NCI-H2196 (cell line): ENCODE measurements at regions not wholly inside any gene's neighbourhood (a gene's known extent, or its start where the extent isn't known, plus 50 kb on each side); places are given as distances from the start of the nearest gene placed in this dataset.
"Not testable (repeated sequence)": the region's sequence is repeated elsewhere in the genome, so short reads cannot be mapped to it uniquely, and the experiment has no call there.

Experiments
- DNase-seq: peaks from one replicate; lab custom pipeline; 2025; ENCODE audit not compliant: unreplicated experiment; lab: John Stamatoyannopoulos, UW

DNA sequence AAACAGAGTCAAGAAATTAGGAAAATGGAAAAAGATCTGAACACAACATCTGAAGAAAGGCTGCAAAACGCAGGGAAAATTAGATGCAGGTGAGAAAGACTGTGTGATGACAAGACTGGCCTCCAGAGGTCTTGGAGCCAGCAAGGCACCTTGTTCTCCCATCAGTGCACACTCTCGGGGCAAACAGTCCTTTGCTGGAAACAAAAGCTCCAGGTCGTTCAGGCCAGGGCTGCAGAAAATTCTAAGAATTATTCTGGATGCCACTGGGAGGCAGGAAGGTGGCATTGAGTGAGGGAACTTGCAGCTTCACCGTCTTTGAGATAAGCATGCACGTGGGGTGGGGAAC is 219.9 kb upstream of the SSTR4 start:
- no peak for DNase-seq

DNA sequence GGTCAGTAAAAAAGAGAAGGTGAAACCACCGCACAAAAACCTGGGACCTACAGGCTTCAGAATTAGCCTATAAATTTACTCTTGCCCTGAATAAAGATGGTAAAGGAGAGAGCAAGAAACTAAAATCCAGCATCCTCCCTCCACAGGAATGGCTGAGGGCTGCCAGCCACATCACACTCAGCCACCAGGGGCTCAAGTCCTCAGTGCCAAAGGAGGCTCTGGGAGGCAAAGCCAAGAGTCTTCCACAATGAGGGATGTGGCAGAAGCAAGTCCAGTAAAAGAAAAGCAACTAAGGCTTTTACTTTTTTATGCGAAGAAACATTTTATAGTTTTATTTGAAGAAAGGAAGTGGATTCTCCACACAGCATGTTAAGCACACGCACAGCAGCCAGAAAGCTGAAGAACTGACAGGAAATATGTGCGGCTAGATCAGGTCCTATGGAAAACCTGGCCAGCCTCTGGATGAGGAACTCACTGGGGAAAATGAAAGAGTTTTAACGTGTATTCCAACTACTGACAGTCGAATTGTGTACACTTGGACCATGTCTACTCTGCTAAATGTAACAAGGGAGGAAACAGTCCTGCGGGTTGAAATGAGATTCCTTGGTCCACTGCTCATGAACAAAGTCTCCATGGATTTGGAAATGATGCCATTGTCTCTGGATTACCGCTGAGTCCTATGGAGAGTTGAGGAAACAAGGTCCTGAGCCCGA is 219.4 kb upstream of the SSTR4 start:
- no peak for DNase-seq

DNA sequence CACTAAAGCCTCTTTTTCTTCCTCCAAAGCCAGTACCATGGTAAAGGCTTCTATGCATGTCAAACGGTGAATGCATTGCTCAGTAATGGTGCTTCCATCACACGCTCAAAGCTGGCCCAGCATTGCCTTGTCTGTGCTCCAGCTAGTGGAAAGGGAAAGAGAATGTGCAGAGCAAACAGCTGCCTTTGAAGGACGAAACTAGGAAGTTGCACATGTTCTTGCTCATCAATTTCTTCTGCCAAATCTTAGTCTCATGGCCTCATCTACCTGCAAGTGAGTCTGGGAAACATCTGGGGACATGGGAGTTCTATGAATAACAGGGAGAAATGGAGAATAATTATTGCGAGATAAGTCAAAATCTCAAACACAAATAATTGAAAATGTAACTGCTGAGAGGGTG is 216.5 kb upstream of the SSTR4 start:
- no peak for DNase-seq

DNA sequence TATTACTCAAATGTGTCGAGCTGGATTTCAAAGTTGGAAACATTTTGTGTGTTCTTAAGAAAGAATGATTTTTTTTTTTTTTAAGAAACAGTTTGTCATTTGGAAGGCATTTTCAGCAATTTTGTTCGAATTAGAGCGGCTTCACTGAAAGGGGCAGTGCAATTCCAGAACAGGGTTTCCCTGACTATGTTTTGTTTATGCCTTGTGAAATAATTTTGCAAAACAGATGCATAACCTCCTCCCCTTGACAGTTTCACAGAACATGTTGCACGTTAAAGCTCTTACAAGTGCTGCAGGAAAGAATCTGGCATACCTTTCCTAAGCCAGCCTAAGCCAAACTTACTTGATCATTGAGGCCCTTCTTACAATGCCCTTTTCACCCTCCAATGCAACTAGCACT is 216.0 kb upstream of the SSTR4 start:
- no peak for DNase-seq

DNA sequence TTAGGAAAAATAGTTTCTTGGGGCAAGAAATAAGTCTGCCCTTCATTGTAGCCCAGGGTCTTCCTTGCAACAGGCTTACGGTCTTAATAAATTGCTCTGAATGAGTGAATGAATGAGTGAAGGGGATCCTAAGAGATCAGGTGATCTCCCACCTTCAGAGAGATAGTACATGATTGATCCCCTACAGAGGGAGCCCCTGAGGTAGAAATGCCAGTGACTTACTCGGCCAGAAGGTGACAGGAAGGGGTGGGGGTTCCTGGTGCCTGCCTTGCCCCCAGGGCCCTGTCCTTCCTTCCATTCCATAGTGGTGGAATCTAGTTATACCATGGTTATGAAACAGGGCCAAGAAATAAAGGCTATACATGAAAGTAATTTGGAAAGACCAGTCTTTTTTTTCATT is 215.3 kb upstream of the SSTR4 start:
- DNase-seq, result no peak

DNA sequence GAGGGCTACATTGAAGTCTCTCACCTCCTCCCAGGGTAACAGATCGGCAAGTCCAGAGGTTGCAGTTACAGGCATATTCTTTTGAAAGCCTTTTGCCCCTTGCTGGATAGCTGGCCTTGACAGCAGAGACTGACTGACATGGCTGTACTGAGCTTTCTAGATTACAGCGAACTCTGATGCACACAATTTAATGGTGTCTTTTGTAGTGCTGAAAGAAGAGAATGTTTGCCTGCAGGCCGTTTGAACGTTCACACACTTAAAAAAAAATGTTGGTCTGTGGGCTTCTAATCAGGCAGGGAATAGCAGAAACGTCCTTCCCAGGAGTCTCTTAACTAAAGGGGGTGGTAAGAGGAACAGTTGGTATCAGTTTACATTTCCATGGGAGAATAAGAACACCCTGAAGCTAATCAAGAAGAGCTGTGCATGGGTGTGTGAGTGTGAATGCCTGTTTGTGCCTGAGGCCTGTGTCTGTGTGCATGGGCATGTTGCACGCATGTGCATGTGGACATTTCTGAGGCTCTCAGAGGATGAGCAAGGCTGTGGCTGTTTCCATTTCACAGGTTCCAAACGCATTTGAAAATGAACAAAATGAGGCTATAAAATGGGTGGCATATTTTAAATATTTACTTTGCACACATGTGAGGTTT is 213.9 kb upstream of the SSTR4 start:
- no peak for DNase-seq

DNA sequence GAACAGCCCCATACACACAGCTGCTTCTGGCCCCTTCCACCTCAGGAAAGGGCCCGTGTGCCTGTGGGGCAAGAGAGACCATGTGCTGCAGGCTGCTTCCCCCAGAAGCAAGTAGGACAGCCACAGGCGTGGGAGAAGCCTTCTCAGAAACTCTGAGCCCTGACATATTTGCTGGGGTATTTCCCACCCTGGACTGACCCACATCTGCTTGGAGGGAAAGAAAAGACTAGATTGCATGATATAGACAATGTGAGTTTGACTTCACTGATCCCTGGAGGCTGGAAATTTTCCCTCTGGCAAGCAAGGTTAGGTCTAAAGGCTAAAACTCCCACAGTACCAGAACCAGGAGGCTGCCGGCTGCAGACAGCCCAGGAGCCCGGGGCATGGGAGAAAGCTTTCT is 213.3 kb upstream of the SSTR4 start:
- no peak for DNase-seq

DNA sequence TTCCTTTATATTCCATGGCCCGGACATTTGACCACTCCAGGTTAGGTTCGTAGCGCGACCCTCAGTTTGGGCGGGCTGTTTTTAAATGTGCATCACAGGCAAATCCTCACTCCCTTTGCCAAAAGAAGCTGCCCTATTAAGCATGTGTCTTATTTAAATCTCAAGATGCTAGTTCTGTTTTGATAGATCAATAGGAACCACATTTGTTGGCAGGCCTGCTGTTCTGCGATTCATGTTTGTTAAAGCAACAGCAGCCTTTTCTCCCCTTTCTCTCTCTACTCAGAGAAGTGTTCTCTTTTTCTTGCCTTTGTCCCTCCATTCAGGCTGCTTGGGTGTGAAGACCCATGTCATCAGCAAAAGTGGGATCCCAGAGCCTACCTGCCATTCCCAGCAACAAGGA is 212.0 kb upstream of the SSTR4 start:
- no peak for DNase-seq

DNA sequence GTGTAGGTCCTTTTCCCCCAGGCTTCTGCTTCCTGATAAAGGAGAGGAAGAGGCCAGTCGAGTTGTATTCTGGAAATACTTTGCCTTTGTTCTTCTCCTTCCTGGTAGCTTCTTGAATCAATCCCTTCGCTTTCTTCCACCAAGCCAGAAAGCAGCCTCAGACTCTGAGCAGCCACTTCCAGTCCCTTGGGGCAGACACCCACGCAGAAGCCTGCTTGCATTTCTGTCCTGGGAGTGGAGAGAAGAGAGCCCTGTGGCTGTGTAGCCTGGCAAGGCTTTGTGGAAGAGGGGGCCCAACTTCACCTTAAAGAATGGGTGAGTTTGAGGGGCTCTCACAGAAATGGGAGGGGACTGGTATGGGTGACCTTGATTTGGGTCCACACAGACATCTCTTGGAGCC is 211.0 kb upstream of the SSTR4 start:
- no peak for DNase-seq

DNA sequence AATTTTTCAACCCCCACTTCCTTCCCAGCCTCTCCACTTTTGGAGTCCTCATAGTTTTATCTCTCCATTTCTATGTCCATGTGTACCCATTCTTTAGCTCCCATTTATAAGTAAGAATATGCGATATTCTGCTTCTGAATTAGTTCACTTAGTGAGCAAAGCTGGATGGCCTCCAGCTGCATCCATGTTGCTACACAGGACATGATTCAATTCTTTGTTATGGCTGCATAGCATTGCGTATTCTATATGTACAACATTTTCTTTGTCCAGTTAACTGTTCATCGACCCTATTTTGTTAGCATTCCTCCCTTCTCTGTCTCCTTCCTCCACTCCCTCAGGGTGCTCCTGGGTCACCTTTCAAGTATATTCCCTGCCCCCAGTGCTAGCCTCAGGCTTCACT is 210.0 kb upstream of the SSTR4 start:
- DNase-seq, result no peak

DNA sequence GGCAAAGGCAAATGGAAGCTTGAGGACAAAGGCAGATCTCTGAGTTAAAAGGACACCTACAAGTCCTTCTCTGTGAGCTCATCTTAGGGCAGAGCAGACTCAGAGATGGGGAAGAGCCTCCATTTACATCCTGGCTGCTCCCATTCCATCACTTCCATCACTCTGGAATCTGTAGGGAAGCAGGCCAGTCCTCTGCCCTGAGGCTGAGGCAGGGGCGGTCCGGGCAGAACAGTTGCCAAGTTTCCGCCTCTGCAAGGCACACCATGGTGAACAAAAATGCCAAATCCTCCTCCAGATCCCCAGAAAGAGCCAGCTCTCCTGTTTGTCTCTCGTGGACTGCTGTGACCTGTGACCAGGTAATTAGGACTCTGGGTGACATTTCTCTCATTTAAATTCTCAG is 209.6 kb upstream of the SSTR4 start:
- no peak for DNase-seq

DNA sequence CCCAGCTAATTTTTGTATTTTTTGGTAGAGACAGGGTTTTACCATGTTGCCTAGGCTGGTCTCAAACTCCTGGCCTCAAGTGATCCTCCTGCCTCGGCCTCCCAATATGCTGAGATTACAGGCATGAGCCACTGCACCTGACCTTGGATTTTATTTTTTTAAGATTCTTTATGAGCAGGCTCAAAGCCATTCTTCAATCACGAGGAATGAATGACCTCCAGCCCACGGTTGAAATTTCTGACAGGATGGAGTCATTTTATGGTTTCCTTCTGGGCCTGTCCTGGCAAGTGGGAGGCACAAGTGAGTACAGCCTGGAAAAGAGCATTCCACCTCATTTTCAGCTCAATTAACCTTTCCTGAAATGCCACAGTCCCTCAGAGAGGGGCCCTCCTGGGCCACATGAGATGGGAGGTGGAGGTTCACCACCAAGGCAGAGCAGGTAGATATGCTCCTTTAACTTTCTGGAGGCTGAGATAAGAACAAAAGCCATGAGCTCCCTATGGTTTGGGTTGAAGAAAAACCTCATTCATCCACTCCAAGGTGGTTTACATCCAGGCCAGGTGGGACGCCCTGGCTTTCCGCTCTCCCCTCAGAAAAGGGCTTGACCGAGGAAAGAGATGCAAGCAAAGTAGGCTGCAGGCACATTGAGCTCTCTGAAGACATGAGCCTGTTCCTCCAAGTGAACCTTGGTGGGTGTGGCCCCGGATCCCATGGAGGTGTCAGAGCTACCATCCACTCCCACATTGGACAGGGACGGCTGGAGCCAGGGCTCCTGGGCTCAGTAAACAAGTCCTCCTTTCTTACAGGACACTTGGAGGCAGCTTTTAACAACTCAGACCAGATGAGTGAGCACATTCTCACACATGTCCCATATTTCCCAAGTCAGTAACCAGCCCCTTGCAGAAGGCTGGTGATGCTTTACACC is 208.5 kb upstream of the SSTR4 start:
- DNase-seq, result no peak

DNA sequence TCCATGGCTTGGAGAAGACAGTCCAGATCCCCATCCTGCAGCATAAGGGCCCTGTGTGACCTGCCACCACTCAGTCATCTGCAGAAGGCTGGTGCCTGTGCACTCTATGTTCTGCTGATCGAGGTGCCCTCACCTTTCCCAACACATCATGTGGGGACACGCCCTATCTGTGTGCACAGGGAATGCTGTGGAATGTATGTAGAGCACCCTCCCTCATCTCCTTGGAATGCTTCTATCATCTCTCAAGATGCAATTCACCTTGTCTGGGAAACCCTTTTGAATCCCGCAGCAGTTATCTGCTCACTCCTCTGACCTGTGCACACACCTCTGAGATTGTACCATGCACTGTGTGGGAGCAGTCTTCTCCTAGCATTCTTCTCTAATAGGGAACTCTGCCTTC is 207.2 kb upstream of the SSTR4 start:
- DNase-seq, result no peak

DNA sequence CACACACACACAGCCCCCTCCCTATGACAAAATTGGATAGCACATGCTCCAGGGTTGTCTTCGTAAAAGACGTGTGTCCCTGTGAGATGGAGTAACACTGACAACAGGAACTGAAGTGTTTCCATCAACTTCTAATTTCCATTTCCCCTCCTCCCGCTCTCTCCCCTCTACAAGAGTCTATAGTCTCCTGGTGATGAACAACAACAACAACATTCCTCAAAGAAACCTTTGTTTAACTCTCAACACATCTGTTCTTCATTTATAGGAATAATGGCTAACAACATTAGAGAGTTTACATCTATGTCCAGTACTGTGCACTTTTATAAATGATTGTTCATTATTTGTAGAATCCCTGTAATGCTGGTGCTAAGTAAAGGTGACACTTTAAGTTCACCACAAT is 205.8 kb upstream of the SSTR4 start:
- DNase-seq, result no peak

DNA sequence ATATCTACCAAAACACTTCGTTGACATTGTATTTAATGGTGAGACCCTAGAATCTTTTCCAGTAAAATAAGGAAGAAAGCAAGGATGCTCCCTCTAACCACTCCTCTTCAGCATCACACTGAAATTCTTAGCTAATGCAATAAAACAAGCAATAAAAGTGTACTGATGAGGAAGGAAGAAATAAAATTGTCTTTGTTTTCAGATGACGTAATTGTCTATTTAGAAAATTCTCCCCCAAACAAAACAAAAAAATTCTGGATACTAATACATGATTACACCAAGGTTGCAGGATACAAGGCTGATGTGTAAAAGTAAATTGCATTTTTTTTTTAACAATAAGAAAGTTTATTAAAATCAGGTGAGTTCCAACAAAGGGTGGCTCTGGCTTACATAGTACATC is 205.0 kb upstream of the SSTR4 start:
- no peak for DNase-seq

DNA sequence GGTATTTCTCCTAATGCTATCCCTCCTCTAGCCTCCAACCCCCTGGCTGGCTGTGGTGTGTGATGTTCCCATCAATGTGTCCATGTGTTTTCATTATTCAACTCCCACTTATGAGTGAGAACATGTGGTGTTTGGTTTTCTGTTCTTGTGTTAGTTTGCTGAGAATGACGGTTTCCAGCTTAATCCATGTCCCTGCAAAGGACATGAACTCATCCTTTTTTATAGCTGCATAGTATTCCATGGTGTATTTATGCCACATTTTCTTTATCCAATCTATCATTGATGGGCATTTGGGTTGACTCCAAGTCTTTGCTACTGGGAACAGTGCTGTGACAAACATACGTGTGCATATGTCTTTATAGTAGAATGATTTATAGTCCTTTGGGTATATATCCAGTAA is 204.4 kb upstream of the SSTR4 start:
- DNase-seq, result not testable (repeated sequence)

DNA sequence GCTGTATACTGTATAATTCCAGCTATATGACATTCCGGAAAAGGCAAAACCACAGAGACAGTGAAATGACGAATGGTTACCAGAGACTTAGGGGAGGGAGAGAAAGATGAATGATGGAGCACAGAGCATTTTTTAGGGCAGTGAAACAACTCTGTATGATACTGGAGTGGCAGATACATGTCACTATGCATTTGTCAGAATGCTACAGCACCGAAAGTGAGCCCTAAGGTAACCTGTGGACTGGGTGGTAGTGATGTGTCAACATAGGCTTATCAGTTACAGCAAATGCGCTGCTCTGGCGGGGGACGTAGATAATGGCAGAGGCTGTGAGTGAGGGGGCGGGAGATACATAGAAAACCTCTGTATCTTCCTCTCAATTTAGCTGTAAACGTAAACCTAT is 201.3 kb upstream of the SSTR4 start:
- DNase-seq, result no peak

DNA sequence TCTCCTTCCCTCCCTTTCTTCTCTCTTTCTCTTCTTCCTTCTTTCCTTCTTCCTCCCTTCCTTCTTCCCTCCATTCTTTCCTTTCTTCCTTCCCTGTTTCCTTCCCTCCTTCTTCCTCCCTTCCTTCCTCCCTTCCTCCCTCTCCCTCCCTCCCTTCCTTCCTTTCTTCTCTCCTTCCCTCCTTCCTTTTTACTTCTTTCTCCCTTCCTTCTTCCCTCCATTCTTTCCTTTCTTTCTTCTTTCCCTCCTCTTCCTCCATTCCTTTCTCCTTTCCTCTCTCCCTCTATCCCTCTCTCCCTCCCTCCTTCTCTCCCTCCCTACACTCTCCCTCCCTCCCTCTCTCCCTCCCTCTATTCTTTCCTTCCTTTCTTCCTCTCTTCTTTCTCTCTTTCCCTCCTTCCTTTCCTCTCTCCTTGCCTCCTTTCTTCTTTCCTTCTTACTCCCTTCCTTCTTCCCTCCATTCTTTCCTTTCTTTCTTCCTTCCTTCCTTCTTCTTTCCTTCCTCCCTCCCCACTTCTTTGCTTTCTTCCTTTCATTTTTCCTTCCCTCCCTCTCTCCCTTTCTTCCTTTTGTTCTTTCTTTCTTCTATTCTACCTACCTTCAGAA is 200.4 kb upstream of the SSTR4 start:
- DNase-seq, result no peak

DNA sequence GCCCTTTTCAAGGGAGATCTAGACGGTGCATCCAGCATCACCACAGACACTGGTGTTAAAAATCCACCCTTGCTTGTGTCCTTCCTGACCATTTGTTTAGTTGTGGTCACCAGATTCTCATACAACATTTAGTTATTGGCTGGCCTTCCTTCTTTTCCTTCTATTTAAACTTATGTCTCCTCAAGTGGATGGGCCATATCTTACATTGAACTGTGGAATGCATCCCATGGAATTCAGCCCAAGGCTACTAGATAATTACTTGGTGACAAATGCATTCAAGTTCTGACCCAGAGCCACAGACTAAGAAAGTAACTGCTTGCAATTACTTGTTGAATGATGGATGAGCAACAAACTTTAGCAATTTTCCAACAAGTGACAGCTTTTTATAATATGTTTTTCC is 198.9 kb upstream of the SSTR4 start:
- DNase-seq, result no peak

DNA sequence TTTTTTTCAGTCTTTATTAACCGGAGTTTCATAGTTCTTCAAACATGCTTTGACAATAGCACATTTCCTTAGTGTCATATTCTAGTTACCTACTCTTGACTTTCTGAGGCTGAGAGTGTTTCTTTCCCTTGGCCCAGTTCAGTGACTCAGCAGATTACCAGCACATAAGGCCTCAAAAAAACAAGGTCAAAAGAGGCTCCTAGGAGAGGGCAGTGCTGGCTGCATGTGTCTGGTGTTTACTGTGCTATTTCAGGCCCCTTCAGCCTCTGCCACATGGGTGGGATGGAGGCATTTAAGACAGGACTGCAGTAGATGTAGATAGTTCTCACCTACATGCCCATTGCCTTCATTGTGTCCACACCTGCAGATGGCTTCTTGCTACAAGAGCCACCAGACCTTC is 198.2 kb upstream of the SSTR4 start:
- DNase-seq, result no peak

DNA sequence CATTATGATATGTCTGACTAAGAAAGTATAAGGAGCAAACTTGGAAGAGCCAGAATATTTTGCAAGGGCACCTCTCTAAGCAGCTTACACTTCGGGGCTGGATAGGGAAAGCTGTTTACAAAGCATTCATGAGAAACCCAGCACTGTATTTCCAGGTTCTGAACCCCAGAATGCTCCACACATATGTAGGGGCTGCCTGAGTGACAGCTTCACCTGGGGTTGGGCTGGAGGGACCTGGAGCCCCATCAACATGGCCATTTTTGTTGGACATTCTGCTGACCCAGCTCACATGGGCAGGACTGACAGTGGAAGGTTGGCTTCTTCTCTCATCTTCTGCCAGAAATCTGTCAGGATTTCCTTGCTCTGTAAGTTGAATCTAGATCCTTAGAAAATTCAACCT is 197.1 kb upstream of the SSTR4 start:
- no peak for DNase-seq

DNA sequence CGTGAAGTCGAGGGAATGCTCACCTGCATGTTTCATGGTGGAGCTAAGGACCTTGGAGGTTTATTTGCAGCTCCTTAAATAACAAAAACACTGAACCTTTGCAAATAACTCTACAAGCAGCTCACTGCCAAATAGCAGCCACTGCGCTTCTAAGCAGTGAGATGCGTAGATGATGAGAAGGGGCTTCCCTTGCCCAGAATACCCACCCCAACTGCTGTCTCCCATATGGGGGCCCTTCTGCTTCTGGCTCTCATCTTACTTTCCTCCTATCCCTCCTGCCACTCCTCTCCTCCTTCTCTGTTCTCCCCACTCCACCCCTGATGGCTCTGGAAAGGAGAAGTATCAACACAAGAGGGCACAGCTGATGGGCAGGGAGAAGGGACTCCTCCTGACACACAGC is 193.3 kb upstream of the SSTR4 start:
- DNase-seq, result no peak
